ENCODE measurements at regions not wholly inside any gene's neighbourhood (a gene's known extent, or its start where the extent isn't known, plus 50 kb on each side); places are given as distances from the start of the nearest gene placed in this dataset.

DNA sequence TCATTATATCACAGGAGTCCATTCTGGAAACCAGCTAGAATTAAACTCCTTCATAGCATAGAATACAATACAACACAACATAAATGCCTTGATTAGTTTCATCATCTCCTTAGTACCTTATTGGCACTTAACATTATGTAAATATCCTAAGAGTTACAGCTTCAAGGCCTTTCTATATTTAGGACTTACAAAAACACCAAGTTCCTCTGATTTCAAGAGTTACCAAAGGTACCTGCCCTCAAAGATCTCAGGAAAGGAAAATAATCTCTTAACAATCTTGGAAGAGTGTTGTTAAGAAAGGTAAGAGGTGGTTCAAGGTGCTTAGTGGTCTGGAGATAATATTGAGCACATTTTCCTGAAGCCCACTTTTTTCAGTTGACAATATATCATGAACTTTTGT lies 477.7 kb downstream of the IGSF11 start:
- Histone ChIP-seq H3K27ac (no peak overlapping the region), H3K9me3 (no peaks in the 10 kb centered on the region), H3K4me1 (no peaks in the 10 kb centered on the region), H3K27me3 (no peaks in the 10 kb centered on the region), H3K4me3 (no peak overlapping the region), H3K36me3 (no peaks in the 10 kb centered on the region)
- DNase-seq (no peak), ATAC-seq (no peak)
- TF ChIP-seq POLR2A (IDR thresholded peaks at IDR 0.05) = no peak
- TF ChIP-seq CTCF (IDR thresholded peaks at IDR 0.05) = no peak
- intact Hi-C loops (cut with DNase I) = no loop called here

DNA sequence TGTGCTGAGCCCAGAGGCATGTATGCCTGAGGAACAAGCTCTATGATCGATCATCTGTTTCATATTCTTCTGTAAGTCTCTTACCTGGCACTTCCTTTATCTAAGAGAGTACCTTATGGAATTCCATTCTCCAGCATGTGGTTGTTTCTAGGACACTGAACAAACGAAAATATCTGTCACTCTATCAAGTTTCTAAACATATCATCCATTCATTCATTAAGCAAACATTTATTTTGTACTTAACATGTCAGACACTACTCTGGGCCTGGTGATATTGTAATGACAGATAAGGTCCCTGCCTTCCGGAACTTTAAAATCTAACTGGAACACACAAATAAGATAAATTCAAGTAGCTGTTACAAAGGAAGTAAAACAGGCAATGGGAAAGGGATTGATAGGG lies 477.1 kb downstream of the IGSF11 start:
- Histone ChIP-seq H3K27ac (no peak overlapping the region), H3K36me3 (no peaks in the 10 kb centered on the region), H3K9me3 (no peaks in the 10 kb centered on the region), H3K4me3 (no peak overlapping the region), H3K27me3 (no peaks in the 10 kb centered on the region), H3K4me1 (no peaks in the 10 kb centered on the region)
- WGBS (ENCODE audit: insufficient coverage, low coverage, low lambda C conversion rate, missing lambda C conversion rate) = 34% methylated on average over 3 of the region's 3 CpGs
- DNase-seq (no peak), ATAC-seq (no peak)
- intact Hi-C loops (cut with DNase I) = no loop called here
- TF ChIP-seq CTCF (IDR thresholded peaks at IDR 0.05) = no peak
- TF ChIP-seq POLR2A (IDR thresholded peaks at IDR 0.05) = no peak

DNA sequence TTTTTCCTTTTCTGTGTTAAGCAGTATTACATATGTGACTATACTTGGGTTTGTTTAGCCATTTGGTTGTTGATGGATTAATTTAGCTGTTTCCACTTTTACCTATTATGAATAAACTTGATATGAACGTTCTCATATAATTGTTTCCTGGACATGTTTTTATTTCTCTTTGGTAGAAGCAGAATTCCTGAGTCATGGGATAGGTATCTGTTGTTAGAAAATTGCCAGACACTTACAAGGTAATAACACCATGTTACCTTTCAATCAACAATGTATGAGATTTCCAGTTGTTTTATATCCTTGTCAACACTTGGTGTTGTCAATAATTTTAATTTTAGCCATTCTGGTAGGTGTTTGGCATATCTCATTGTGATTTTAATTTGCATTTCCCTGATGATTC lies 475.4 kb downstream of the IGSF11 start:
- ATAC-seq (no peak), DNase-seq (no peak)
- no peaks in the 10 kb centered on the region for H3K36me3 ChIP-seq
- H3K4me3 ChIP-seq = no peak overlapping the region
- H3K4me1 ChIP-seq = no peaks in the 10 kb centered on the region
- H3K27me3 ChIP-seq = no peaks in the 10 kb centered on the region
- WGBS (ENCODE audit: insufficient coverage, low coverage, low lambda C conversion rate, missing lambda C conversion rate) = 33% methylated on average over 1 of the region's 1 CpG
- intact Hi-C loops (cut with DNase I) = no loop called here
- H3K9me3 ChIP-seq = no peaks in the 10 kb centered on the region
- no peak for TF ChIP-seq CTCF (IDR thresholded peaks at IDR 0.05)
- TF ChIP-seq POLR2A (IDR thresholded peaks at IDR 0.05) = no peak
- no peak overlapping the region for H3K27ac ChIP-seq

DNA sequence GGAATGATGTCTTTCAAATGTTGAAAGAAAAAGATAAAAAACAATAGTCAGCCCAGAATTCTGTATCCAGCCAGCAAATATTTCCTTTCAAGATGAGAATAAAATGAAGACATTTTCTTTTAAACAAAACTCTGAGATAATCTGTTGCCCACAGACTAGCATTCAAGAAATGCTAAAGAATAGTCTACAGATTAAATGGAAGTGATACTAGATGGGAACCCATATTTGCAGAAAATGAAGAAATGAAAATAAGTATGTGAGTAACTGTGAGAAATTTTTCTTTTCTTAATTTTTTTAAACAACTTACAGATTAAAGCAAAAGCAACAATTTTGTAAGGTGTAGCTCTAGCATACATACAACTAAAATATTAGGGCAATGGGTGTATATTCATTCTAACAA lies 469.8 kb downstream of the IGSF11 start:
- no peak for TF ChIP-seq CTCF (IDR thresholded peaks at IDR 0.05)

GRCh38 chr3:118573912-118574311 lies 460.7 kb downstream of the IGSF11 start:
- intact Hi-C loops (cut with DNase I) = no loop called here
- no peaks in the 10 kb centered on the region for H3K4me1 ChIP-seq
- no peak overlapping the region for H3K27ac ChIP-seq
- H3K27me3 ChIP-seq = no peaks in the 10 kb centered on the region
- H3K36me3 ChIP-seq = no peaks in the 10 kb centered on the region
- ATAC-seq (no peak), DNase-seq (no peak)
- no peaks in the 10 kb centered on the region for H3K9me3 ChIP-seq
- 100% methylated on average over 2 of the region's 2 CpGs for WGBS (ENCODE audit: insufficient coverage, low coverage, low lambda C conversion rate, missing lambda C conversion rate)
- no peak overlapping the region for H3K4me3 ChIP-seq
- TF ChIP-seq POLR2A (IDR thresholded peaks at IDR 0.05) = no peak
- TF ChIP-seq CTCF (IDR thresholded peaks at IDR 0.05) = no peak

More for the DNA sequence above, 469.8 kb downstream of the IGSF11 start:
- Histone ChIP-seq H3K27me3 (no peaks in the 10 kb centered on the region), H3K27ac (no peak overlapping the region), H3K36me3 (no peaks in the 10 kb centered on the region), H3K4me3 (no peak overlapping the region), H3K9me3 (no peaks in the 10 kb centered on the region), H3K4me1 (no peaks in the 10 kb centered on the region)
- intact Hi-C loops (cut with DNase I) = no loop called here
- ATAC-seq = no peak
- no peak for DNase-seq

All from right lobe of liver (tissue), 6 donors.